HepG2 (cell line): ENCODE measurements at regions not wholly inside any gene's neighbourhood (a gene's known extent, or its start where the extent isn't known, plus 50 kb on each side); places are given as distances from the start of the nearest gene placed in this dataset.

Experiments used
- ATAC-seq: fragments of 200-7000 bp; cut with Tn5 transposase; 3 replicates; pipeline ENCODE4 v1.9.1; 2020; ENCODE audit warnings: mild to moderate bottlenecking, moderate library complexity
- BruUV-seq: library from RNA; stranded (reverse); fragments of 400-500 nt; replicated peaks from 2 replicates; lab custom pipeline; 2021; lab: Mats Ljungman, UMichigan
- CTCF ChIA-PET: fragments of 300-600 bp; formaldehyde crosslinking; extraction: SDS; loops from one replicate; lab custom pipeline; 2021; ENCODE audit warnings: low total read pairs, inconsistent platforms, low intra/inter-chr PET ratio; lab: Yijun Ruan, JAX
- POLR2A ChIA-PET: fragments of 350-600 bp; sonication (Branson Sonifier 250); formaldehyde crosslinking; loops from one replicate; lab custom pipeline; 2020; ENCODE audit warnings: antibody characterized with exemption, inconsistent platforms; lab: Yijun Ruan, JAX
- DNase-seq: peaks from one replicate; pipeline ENCODE4 v3.0.0-alpha.2; 2015; ENCODE audit warnings: low spot score
- FAIRE-seq: peaks from 3 replicates; lab custom pipeline; 2011; peaks lifted over from hg19 to GRCh38; lab: Jason Lieb, UNC
- H2AFZ ChIP-seq: one replicate; pipeline ENCODE4 v1.6.1; 2011; ENCODE audit warnings: low read length, inconsistent platforms
- H3K27ac ChIP-seq: fragments of 300-600 bp; 3 replicates; pipeline ENCODE4 v1.8.0; 2011; ENCODE audit warnings: mixed run types, mild to moderate bottlenecking, mixed read lengths, low read length, inconsistent platforms; ENCODE audit not compliant: insufficient read depth; ENCODE audit errors: extremely low read length
- H3K27me3 ChIP-seq, 2 experiments: fragments of 200-600 bp in 1 of 2; 2 replicates in 1 of 2; 3 replicates in 1 of 2; pipeline versions ENCODE4 v1.6.0 to v1.8.0; 2011; ENCODE audit warnings: low read length in 2 of 2, mild to moderate bottlenecking in 2 of 2, moderate library complexity in 2 of 2, inconsistent platforms in 1 of 2; ENCODE audit not compliant: insufficient read depth in 2 of 2, control insufficient read depth in 1 of 2
- H3K36me3 ChIP-seq, 2 experiments: fragments of 200-600 bp in 1 of 2; replicated peaks in 1 of 2; 2 replicates in 1 of 2; 3 replicates in 1 of 2; pipeline versions ENCODE4 v1.5.1 to v1.8.0; 2011; ENCODE audit warnings: low read length in 2 of 2, inconsistent platforms in 1 of 2; ENCODE audit not compliant: insufficient read depth in 2 of 2, control insufficient read depth in 1 of 2
- H3K4me1 ChIP-seq: 2 replicates; pipeline ENCODE4 v1.5.1; 2012; ENCODE audit warnings: low read length, inconsistent platforms; ENCODE audit not compliant: insufficient read depth
- H3K4me2 ChIP-seq: 2 replicates; pipeline ENCODE4 v1.6.0; 2011; ENCODE audit warnings: low read depth, low read length, inconsistent platforms
- H3K4me3 ChIP-seq, 3 experiments: fragments of 200-600 bp in 1 of 3; sonication (generic), shearing (Covaris generic) in 1 of 3; replicated peaks in 1 of 3; 2 replicates each; pipeline ENCODE4 v1.5.1; 2011 to 2016; ENCODE audit warnings: low read length in 3 of 3, inconsistent platforms in 2 of 3, low read depth in 2 of 3, mild to moderate bottlenecking in 2 of 3, control low read depth in 1 of 3, mixed read lengths in 1 of 3; ENCODE audit not compliant: insufficient read depth in 1 of 3
- H3K79me2 ChIP-seq: one replicate; pipeline ENCODE4 v1.6.1; 2011; ENCODE audit warnings: low read length, inconsistent platforms; ENCODE audit not compliant: insufficient read depth
- H3K9ac ChIP-seq: 2 replicates; pipeline ENCODE4 v1.6.0; 2011; ENCODE audit warnings: mild to moderate bottlenecking, low read depth, low read length, inconsistent platforms; ENCODE audit not compliant: insufficient read depth
- H3K9me3 ChIP-seq: 2 replicates; pipeline ENCODE4 v1.5.1; 2012; ENCODE audit warnings: mild to moderate bottlenecking, low read length
- H4K20me1 ChIP-seq: 2 replicates; pipeline ENCODE4 v1.6.0; 2011; ENCODE audit warnings: inconsistent platforms, mild to moderate bottlenecking, low read length, moderate library complexity; ENCODE audit not compliant: insufficient read depth
- CREB1 ChIP-seq, 2 experiments: fragments of 450-650 bp in 1 of 2; IDR thresholded peaks; 2 replicates each; pipeline ENCODE4 v1.6.1; 2016 to 2017; ENCODE audit warnings: control low read depth in 1 of 2, mild to moderate bottlenecking in 1 of 2, missing compliant biosample characterization in 1 of 2, missing genetic modification characterization in 1 of 2
- EHMT2 ChIP-seq: fragments of 200-600 bp; sonication (generic); IDR thresholded peaks from 2 replicates; pipeline ENCODE4 v1.7.0; 2017; ENCODE audit warnings: antibody characterized with exemption, low read depth, low read length, borderline replicate concordance
- KDM1A ChIP-seq: IDR thresholded peaks from 2 replicates; pipeline ENCODE4 v1.6.1; 2016; ENCODE audit warnings: missing compliant biosample characterization
- KDM5A ChIP-seq: fragments of 200-600 bp; sonication (generic); IDR thresholded peaks from 2 replicates; pipeline ENCODE4 v1.7.0; 2018; ENCODE audit warnings: antibody characterized with exemption, mild to moderate bottlenecking, low read length, borderline replicate concordance
- KDM6A ChIP-seq: IDR thresholded peaks from 2 replicates; pipeline ENCODE4 v1.6.1; 2016; ENCODE audit warnings: low read depth
- MAF1 ChIP-seq: sonication (generic); formaldehyde crosslinking; IDR thresholded peaks from 2 replicates; pipeline ENCODE4 v1.5.0; 2020; ENCODE audit warnings: missing genetic modification reagents, borderline replicate concordance
- MAFF ChIP-seq: IDR thresholded peaks from 2 replicates; pipeline ENCODE4 v1.6.1; 2011; ENCODE audit warnings: low read depth, low read length, improper control_type of control experiment
- NKX3-1 ChIP-seq: sonication (generic); formaldehyde crosslinking; IDR thresholded peaks from 2 replicates; pipeline ENCODE4 v1.5.0; 2020; ENCODE audit warnings: missing genetic modification reagents
- ZBTB1 ChIP-seq: sonication (generic); formaldehyde crosslinking; IDR thresholded peaks from 2 replicates; pipeline ENCODE4 v1.4.0; 2020; ENCODE audit warnings: missing genetic modification reagents, borderline replicate concordance
- ZBTB38 ChIP-seq: sonication (generic); formaldehyde crosslinking; IDR thresholded peaks from 2 replicates; pipeline ENCODE4 v1.5.1; 2020; ENCODE audit warnings: mild to moderate bottlenecking, missing genetic modification reagents
- ZNF468 ChIP-seq: sonication (generic); formaldehyde crosslinking; IDR thresholded peaks from 2 replicates; pipeline ENCODE4 v1.8.0; 2022; ENCODE audit warnings: mild to moderate bottlenecking, moderate library complexity, missing genetic modification reagents
- ZNF503 ChIP-seq: sonication (generic); formaldehyde crosslinking; IDR thresholded peaks from 2 replicates; pipeline ENCODE4 v1.4.0; 2020; ENCODE audit warnings: missing genetic modification reagents
- ZNF547 ChIP-seq: sonication (generic); formaldehyde crosslinking; IDR thresholded peaks from 2 replicates; pipeline ENCODE4 v1.5.1; 2020; ENCODE audit warnings: mild to moderate bottlenecking, missing genetic modification reagents
- ZNF615 ChIP-seq: sonication (generic); formaldehyde crosslinking; IDR thresholded peaks from 2 replicates; pipeline ENCODE4 v1.5.0; 2020; ENCODE audit warnings: mild to moderate bottlenecking, missing genetic modification reagents, borderline replicate concordance
- ZNF768 ChIP-seq: sonication (generic); formaldehyde crosslinking; IDR thresholded peaks from 2 replicates; pipeline ENCODE4 v1.4.0; 2020; ENCODE audit warnings: missing genetic modification reagents
- WGBS: methylation state at CpG from one replicate; pipeline ENCODE4 v1.1.6; 2017; ENCODE audit warnings: low lambda C conversion rate; 5-methylcytosine and 5-hydroxymethylcytosine counted together
- in situ Hi-C: cut with HindIII; loops from 2 replicates; pipeline ENCODE4 v1.10.0; 2017; ENCODE audit warnings: low pct_unique_long_range_greater_than_20kb; ENCODE audit not compliant: extremely low pct_ligation_motif_present
- intact Hi-C: fragments of 100-400 bp; cut with micrococcal nuclease; formaldehyde crosslinking; loops from one replicate; pipeline ENCODE4 v1.10.0; 2022; ENCODE audit not compliant: unreplicated experiment
- TF ChIP-seq, protein P1 (sequence below): sonication (generic); formaldehyde crosslinking; IDR thresholded peaks from 2 replicates; pipeline ENCODE4 v1.9.0; 2022; ENCODE audit warnings: missing genetic modification reagents, mild to moderate bottlenecking, borderline replicate concordance

GRCh38 chrX:124212622-124213021 is 119.8 kb upstream of the TEX13D start:
- H4K20me1 ChIP-seq, result no peaks in the 10 kb centered on the region
- WGBS, result 2% methylated on average over 3 of the region's 3 CpGs
- ChIA-PET CTCF (no interaction called here), POLR2A (no interaction called here)
- FAIRE-seq (no peak), ATAC-seq (no peak)
- BruUV-seq, result no TSS peak
- peaks cover 12% of the 10 kb centered on the region for H3K4me1 ChIP-seq
- no peaks in the 10 kb centered on the region for H3K79me2 ChIP-seq
- H3K9ac ChIP-seq, result no peak overlapping the region
- H3K4me3 ChIP-seq, result no peak overlapping the region
- in situ Hi-C loops, result no loop called here
- no peak overlapping the region for H3K27ac ChIP-seq
- H3K4me2 ChIP-seq, result no peak overlapping the region
- TF ChIP-seq ZNF503 (CRISPR knock-in tag), result no peak
- TF ChIP-seq KDM6A, result no peak
- TF ChIP-seq, protein P1, sequence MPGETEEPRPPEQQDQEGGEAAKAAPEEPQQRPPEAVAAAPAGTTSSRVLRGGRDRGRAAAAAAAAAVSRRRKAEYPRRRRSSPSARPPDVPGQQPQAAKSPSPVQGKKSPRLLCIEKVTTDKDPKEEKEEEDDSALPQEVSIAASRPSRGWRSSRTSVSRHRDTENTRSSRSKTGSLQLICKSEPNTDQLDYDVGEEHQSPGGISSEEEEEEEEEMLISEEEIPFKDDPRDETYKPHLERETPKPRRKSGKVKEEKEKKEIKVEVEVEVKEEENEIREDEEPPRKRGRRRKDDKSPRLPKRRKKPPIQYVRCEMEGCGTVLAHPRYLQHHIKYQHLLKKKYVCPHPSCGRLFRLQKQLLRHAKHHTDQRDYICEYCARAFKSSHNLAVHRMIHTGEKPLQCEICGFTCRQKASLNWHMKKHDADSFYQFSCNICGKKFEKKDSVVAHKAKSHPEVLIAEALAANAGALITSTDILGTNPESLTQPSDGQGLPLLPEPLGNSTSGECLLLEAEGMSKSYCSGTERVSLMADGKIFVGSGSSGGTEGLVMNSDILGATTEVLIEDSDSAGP (CRISPR knock-in tag), result no peak
- no peak for TF ChIP-seq ZBTB1 (CRISPR knock-in tag)
- TF ChIP-seq ZNF468 (CRISPR knock-in tag), result no peak
- TF ChIP-seq ZNF615 (CRISPR knock-in tag), result no peak
- TF ChIP-seq MAF1 (CRISPR knock-in tag), result no peak
- TF ChIP-seq KDM5A, result no peak
- TF ChIP-seq ZNF768 (CRISPR knock-in tag), result no peak
- TF ChIP-seq KDM1A (CRISPR knock-in tag), result no peak
- TF ChIP-seq ZBTB38 (CRISPR knock-in tag), result no peak
- TF ChIP-seq EHMT2, result no peak
- TF ChIP-seq ZNF547 (CRISPR knock-in tag), result no peak
- no peak for TF ChIP-seq MAFF
- TF ChIP-seq CREB1 (IDR thresholded peaks at IDR 0.05), result no peak
- TF ChIP-seq CREB1 (CRISPR knock-in tag; IDR thresholded peaks at IDR 0.05), result no peak
- TF ChIP-seq NKX3-1, result no peak
- TF ChIP-seq, all 625 proteins: peak for 0
- Histone ChIP-seq H3K27me3 (no peaks in the 10 kb centered on the region), H3K36me3 (no peaks in the 10 kb centered on the region), H2AFZ (no peak overlapping the region), H3K9me3 (no peaks in the 10 kb centered on the region)
- DNase-seq, result no peak
- intact Hi-C loops, result no loop called here
